ENCODE measurements at regions not wholly inside any gene's neighbourhood (a gene's known extent, or its start where the extent isn't known, plus 50 kb on each side); places are given as distances from the start of the nearest gene placed in this dataset.

- no peak for TF ChIP-seq CTCF (IDR thresholded peaks at IDR 0.05; ENCODE audit: borderline replicate concordance, extremely low read depth, low read length, poor library complexity, severe bottlenecking)
- TF ChIP-seq EZH2 (IDR thresholded peaks at IDR 0.05; ENCODE audit: borderline replicate concordance, low read depth, low read length, severe bottlenecking) = no peak
Measured at GRCh38 chr15:53395871-53396270, 363.6 kb downstream of the WDR72 start.
